ENCODE measurements at regions not wholly inside any gene's neighbourhood (a gene's known extent, or its start where the extent isn't known, plus 50 kb on each side); places are given as distances from the start of the nearest gene placed in this dataset.

DNA sequence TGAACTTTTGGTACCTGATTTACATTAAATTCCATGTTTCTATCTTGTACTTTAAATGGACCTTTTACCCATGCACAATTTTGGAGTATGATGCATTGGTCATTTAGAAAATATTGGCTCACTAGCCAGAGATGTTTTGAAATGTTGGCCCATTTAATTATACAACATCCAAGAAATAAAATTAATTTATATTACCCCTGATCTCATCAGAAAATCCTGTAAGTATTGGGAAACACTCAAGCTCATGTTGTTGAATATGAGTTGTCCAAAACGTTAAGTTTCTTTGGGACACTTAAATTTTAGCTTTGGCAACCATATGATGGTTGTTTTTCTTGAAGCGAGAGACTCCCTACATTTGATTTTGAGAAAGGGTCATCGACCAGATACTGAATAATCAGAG is 492.7 kb downstream of the RPS24 start:
- Histone ChIP-seq H3K4me3 (ENCODE audit: insufficient read length, low read depth) (no peak overlapping the region), H3K4me1 (ENCODE audit: insufficient read depth, insufficient read length) (no peaks in the 10 kb centered on the region), H3K36me3 (ENCODE audit: insufficient read depth, insufficient read length, low read length) (no peaks in the 10 kb centered on the region), H3K27me3 (ENCODE audit: insufficient read depth, insufficient read length) (no peaks in the 10 kb centered on the region), H3K9ac (ENCODE audit: insufficient read length, low read depth) (no peak overlapping the region), H3K9me3 (ENCODE audit: insufficient read depth, low read length) (no peaks in the 10 kb centered on the region)
- TF ChIP-seq ZNF274 (IDR thresholded peaks at IDR 0.05; ENCODE audit: low read depth, low read length) (no peak), SUZ12 (IDR thresholded peaks at IDR 0.05; ENCODE audit: extremely low read depth, insufficient read depth, insufficient read length) (no peak), YY1 (IDR thresholded peaks at IDR 0.05; ENCODE audit: insufficient read depth, insufficient read length) (no peak)
- no peak for DNase-seq (ENCODE audit: low read depth, low spot score)

- Histone ChIP-seq H3K9ac (ENCODE audit: insufficient read length, low read depth) (no peak overlapping the region), H3K4me3 (ENCODE audit: insufficient read length, low read depth) (no peak overlapping the region), H3K4me1 (ENCODE audit: insufficient read depth, insufficient read length) (no peaks in the 10 kb centered on the region), H3K36me3 (ENCODE audit: insufficient read depth, insufficient read length, low read length) (no peaks in the 10 kb centered on the region), H3K9me3 (ENCODE audit: insufficient read depth, low read length) (no peaks in the 10 kb centered on the region), H3K27me3 (ENCODE audit: insufficient read depth, insufficient read length) (no peaks in the 10 kb centered on the region)
- DNase-seq (ENCODE audit: low read depth, low spot score): no peak
- TF ChIP-seq SUZ12 (IDR thresholded peaks at IDR 0.05; ENCODE audit: extremely low read depth, insufficient read depth, insufficient read length) (no peak), ZNF274 (IDR thresholded peaks at IDR 0.05; ENCODE audit: low read depth, low read length) (no peak), YY1 (IDR thresholded peaks at IDR 0.05; ENCODE audit: insufficient read depth, insufficient read length) (no peak)
Measured at GRCh38 chr10:78527296-78527695, 493.6 kb downstream of the RPS24 start.

GRCh38 chr10:78528749-78529204 is 495.1 kb downstream of the RPS24 start:
- Histone ChIP-seq H3K9me3 (ENCODE audit: insufficient read depth, low read length) (no peaks in the 10 kb centered on the region), H3K27me3 (ENCODE audit: insufficient read depth, insufficient read length) (no peaks in the 10 kb centered on the region), H3K4me1 (ENCODE audit: insufficient read depth, insufficient read length) (no peaks in the 10 kb centered on the region), H3K36me3 (ENCODE audit: insufficient read depth, insufficient read length, low read length) (no peaks in the 10 kb centered on the region), H3K4me3 (ENCODE audit: insufficient read length, low read depth) (no peak overlapping the region), H3K9ac (ENCODE audit: insufficient read length, low read depth) (no peak overlapping the region)
- no peak for DNase-seq (ENCODE audit: low read depth, low spot score)
- TF ChIP-seq YY1 (IDR thresholded peaks at IDR 0.05; ENCODE audit: insufficient read depth, insufficient read length): no peak
- no peak for TF ChIP-seq ZNF274 (IDR thresholded peaks at IDR 0.05; ENCODE audit: low read depth, low read length)
- no peak for TF ChIP-seq SUZ12 (IDR thresholded peaks at IDR 0.05; ENCODE audit: extremely low read depth, insufficient read depth, insufficient read length)

GRCh38 chr10:78529262-78529661 is 495.6 kb downstream of the RPS24 start:
- H3K9ac ChIP-seq (ENCODE audit: insufficient read length, low read depth): no peak overlapping the region
- no peaks in the 10 kb centered on the region for H3K36me3 ChIP-seq (ENCODE audit: insufficient read depth, insufficient read length, low read length)
- H3K27me3 ChIP-seq (ENCODE audit: insufficient read depth, insufficient read length): no peaks in the 10 kb centered on the region
- TF ChIP-seq SUZ12 (IDR thresholded peaks at IDR 0.05; ENCODE audit: extremely low read depth, insufficient read depth, insufficient read length) (no peak), YY1 (IDR thresholded peaks at IDR 0.05; ENCODE audit: insufficient read depth, insufficient read length) (no peak), ZNF274 (IDR thresholded peaks at IDR 0.05; ENCODE audit: low read depth, low read length) (no peak)
- DNase-seq (ENCODE audit: low read depth, low spot score): no peak
- no peak overlapping the region for H3K4me3 ChIP-seq (ENCODE audit: insufficient read length, low read depth)
- no peaks in the 10 kb centered on the region for H3K9me3 ChIP-seq (ENCODE audit: insufficient read depth, low read length)
- H3K4me1 ChIP-seq (ENCODE audit: insufficient read depth, insufficient read length): no peaks in the 10 kb centered on the region

DNA sequence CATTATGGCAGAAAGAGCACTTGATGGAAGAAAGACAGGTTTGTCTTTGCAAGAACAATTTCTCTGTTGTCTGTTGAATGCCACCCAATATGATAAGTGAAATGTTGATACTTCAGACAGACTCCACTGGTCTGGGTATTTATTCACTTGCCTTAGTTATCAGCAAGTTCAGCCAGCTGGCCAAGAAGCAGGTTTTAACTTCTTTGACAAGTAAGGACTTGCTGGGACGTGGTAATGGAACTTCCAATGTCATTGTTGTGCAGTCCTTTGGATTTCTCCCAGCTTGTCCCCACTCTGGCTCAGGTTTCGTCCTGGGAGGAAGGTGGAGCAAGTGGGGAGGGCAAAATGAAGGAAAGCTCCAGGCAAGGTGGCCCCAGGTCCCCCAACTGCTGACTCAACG is 497.4 kb downstream of the RPS24 start:
- no peaks in the 10 kb centered on the region for H3K27me3 ChIP-seq (ENCODE audit: insufficient read depth, insufficient read length)
- no peak overlapping the region for H3K4me3 ChIP-seq (ENCODE audit: insufficient read length, low read depth)
- no peak for DNase-seq (ENCODE audit: low read depth, low spot score)
- no peak overlapping the region for H3K9ac ChIP-seq (ENCODE audit: insufficient read length, low read depth)
- no peaks in the 10 kb centered on the region for H3K9me3 ChIP-seq (ENCODE audit: insufficient read depth, low read length)
- H3K36me3 ChIP-seq (ENCODE audit: insufficient read depth, insufficient read length, low read length): no peaks in the 10 kb centered on the region
- no peaks in the 10 kb centered on the region for H3K4me1 ChIP-seq (ENCODE audit: insufficient read depth, insufficient read length)
- TF ChIP-seq YY1 (IDR thresholded peaks at IDR 0.05; ENCODE audit: insufficient read depth, insufficient read length) (no peak), SUZ12 (IDR thresholded peaks at IDR 0.05; ENCODE audit: extremely low read depth, insufficient read depth, insufficient read length) (no peak), ZNF274 (IDR thresholded peaks at IDR 0.05; ENCODE audit: low read depth, low read length) (no peak)

DNA sequence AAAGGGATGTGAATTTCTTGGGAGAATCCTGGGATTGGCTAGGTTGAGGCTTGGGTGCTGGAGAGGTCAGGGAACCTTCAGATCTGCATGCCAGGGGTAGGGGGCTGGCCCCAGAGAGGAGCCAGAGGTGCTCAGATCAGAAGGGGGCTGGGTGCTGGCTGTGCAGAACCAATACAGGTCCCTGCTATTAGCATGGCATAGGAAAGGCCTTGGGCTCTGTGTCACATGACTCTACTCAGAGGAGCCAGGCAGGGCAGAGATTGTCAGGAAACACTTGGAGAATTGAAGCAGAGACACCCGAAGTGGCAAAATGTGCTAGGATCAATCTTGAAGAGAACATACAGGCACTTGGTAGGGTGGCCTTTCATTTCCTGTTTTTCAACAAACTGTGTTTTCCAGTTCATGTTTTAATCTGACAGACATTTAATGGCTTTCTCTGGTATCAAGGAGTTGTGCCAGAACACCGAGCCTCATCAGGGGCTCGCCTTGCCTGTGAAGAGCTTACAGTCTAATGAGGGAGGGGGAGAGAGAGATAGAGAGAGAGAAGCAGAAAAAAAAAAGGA is 498.9 kb downstream of the RPS24 start:
- H3K9ac ChIP-seq (ENCODE audit: insufficient read length, low read depth): no peak overlapping the region
- DNase-seq (ENCODE audit: low read depth, low spot score): no peak
- no peak overlapping the region for H3K4me3 ChIP-seq (ENCODE audit: insufficient read length, low read depth)

DNA sequence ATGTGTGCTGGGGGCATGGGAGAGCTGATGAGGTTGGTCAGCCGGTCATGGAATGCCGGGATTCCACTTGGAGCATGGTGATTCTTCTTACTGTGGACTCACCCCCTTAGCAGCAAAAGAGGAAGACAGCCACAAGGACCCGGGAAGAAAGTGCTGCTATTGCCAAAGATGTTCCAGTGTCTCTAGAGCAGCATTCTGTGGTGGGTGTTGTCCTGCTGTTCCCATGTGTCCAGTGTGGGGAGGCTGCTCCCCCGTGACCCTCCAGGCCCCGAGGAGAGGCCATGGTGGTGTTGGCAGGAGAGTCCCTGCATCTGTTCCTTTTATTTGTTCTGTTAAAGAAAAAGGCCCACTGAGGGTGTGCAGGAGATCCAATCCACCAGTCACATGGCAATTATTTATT is 499.4 kb downstream of the RPS24 start:
- TF ChIP-seq YY1 (IDR thresholded peaks at IDR 0.05; ENCODE audit: insufficient read depth, insufficient read length): no peak
- no peak for TF ChIP-seq SUZ12 (IDR thresholded peaks at IDR 0.05; ENCODE audit: extremely low read depth, insufficient read depth, insufficient read length)
- TF ChIP-seq ZNF274 (IDR thresholded peaks at IDR 0.05; ENCODE audit: low read depth, low read length): no peak
- no peaks in the 10 kb centered on the region for H3K9me3 ChIP-seq (ENCODE audit: insufficient read depth, low read length)
- no peaks in the 10 kb centered on the region for H3K36me3 ChIP-seq (ENCODE audit: insufficient read depth, insufficient read length, low read length)
- H3K27me3 ChIP-seq (ENCODE audit: insufficient read depth, insufficient read length): no peaks in the 10 kb centered on the region
- no peak overlapping the region for H3K4me3 ChIP-seq (ENCODE audit: insufficient read length, low read depth)
- no peak overlapping the region for H3K9ac ChIP-seq (ENCODE audit: insufficient read length, low read depth)
- no peaks in the 10 kb centered on the region for H3K4me1 ChIP-seq (ENCODE audit: insufficient read depth, insufficient read length)
- DNase-seq (ENCODE audit: low read depth, low spot score): no peak

More for the DNA sequence above, 498.9 kb downstream of the RPS24 start:
- Histone ChIP-seq H3K36me3 (ENCODE audit: insufficient read depth, insufficient read length, low read length) (no peaks in the 10 kb centered on the region), H3K4me1 (ENCODE audit: insufficient read depth, insufficient read length) (no peaks in the 10 kb centered on the region), H3K27me3 (ENCODE audit: insufficient read depth, insufficient read length) (no peaks in the 10 kb centered on the region), H3K9me3 (ENCODE audit: insufficient read depth, low read length) (no peaks in the 10 kb centered on the region)
- TF ChIP-seq ZNF274 (IDR thresholded peaks at IDR 0.05; ENCODE audit: low read depth, low read length): no peak
- TF ChIP-seq YY1 (IDR thresholded peaks at IDR 0.05; ENCODE audit: insufficient read depth, insufficient read length): no peak
- TF ChIP-seq SUZ12 (IDR thresholded peaks at IDR 0.05; ENCODE audit: extremely low read depth, insufficient read depth, insufficient read length): no peak
